HG03521 (cell line): ENCODE measurements at regions not wholly inside any gene's neighbourhood (a gene's known extent, or its start where the extent isn't known, plus 50 kb on each side); places are given as distances from the start of the nearest gene placed in this dataset.
"Not testable (repeated sequence)": the region's sequence is repeated elsewhere in the genome, so short reads cannot be mapped to it uniquely, and the experiment has no call there.

ENCODE experiments used
- ATAC-seq: cut with Tn5 transposase; IDR thresholded peaks from one replicate; pipeline ENCODE4 v1.9.1; 2021; ENCODE audit warnings: mild to moderate bottlenecking, moderate library complexity; ENCODE audit not compliant: unreplicated experiment

- ATAC-seq: no peak
Observed at GRCh38 chr17:51434434-51435170, 174.3 kb downstream of the UTP18 start.

- no peak for ATAC-seq
Observed at GRCh38 chr17:51435171-51435552, 174.8 kb downstream of the UTP18 start.

- no peak for ATAC-seq
Observed at GRCh38 chr17:51435641-51436091, 175.3 kb downstream of the UTP18 start.

GRCh38 chr17:51439395-51440229 is 179.3 kb downstream of the UTP18 start:
- ATAC-seq: no peak

GRCh38 chr17:51441431-51441830 is 181.1 kb downstream of the UTP18 start:
- ATAC-seq: no peak

- no peak for ATAC-seq
Observed at GRCh38 chr17:51442088-51442865, 181.9 kb downstream of the UTP18 start.

GRCh38 chr17:51443646-51444045 is 183.3 kb downstream of the UTP18 start:
- ATAC-seq: no peak

- no peak for ATAC-seq
Observed at GRCh38 chr17:51445946-51446345, 185.6 kb downstream of the UTP18 start.

- ATAC-seq: no peak
Observed at GRCh38 chr17:51454456-51454978, 194.2 kb downstream of the UTP18 start.

GRCh38 chr17:51455211-51455610 is 194.9 kb downstream of the UTP18 start:
- ATAC-seq: no peak

- no peak for ATAC-seq
Observed at GRCh38 chr17:51455931-51456330, 195.6 kb downstream of the UTP18 start.

GRCh38 chr17:51456942-51457341 is 196.6 kb downstream of the UTP18 start:
- ATAC-seq: no peak

GRCh38 chr17:51461578-51462004 is 201.2 kb downstream of the UTP18 start:
- ATAC-seq: no peak

GRCh38 chr17:51463353-51463752 is 203.0 kb downstream of the UTP18 start:
- ATAC-seq: no peak

- no peak for ATAC-seq
Observed at GRCh38 chr17:51467336-51467735, 207.0 kb downstream of the UTP18 start.

GRCh38 chr17:51472670-51473205 is 212.4 kb downstream of the UTP18 start:
- ATAC-seq: no peak

- ATAC-seq: no peak
Observed at GRCh38 chr17:51474764-51475163, 214.4 kb downstream of the UTP18 start.

GRCh38 chr17:51475730-51476129 is 215.4 kb downstream of the UTP18 start:
- no peak for ATAC-seq

GRCh38 chr17:51479303-51479702 is 219.0 kb downstream of the UTP18 start:
- no peak for ATAC-seq

- no peak for ATAC-seq
Observed at GRCh38 chr17:51481370-51481769, 221.0 kb downstream of the UTP18 start.

GRCh38 chr17:51482248-51482647 is 221.9 kb downstream of the UTP18 start:
- not testable (repeated sequence) for ATAC-seq
